NCI-H1436 (cell line): ENCODE measurements at regions not wholly inside any gene's neighbourhood (a gene's known extent, or its start where the extent isn't known, plus 50 kb on each side); places are given as distances from the start of the nearest gene placed in this dataset.
"Not testable (repeated sequence)": the region's sequence is repeated elsewhere in the genome, so short reads cannot be mapped to it uniquely, and the experiment has no call there.

Experiments used
- DNase-seq: peaks from one replicate; lab custom pipeline; 2025; lab: John Stamatoyannopoulos, UW

DNA sequence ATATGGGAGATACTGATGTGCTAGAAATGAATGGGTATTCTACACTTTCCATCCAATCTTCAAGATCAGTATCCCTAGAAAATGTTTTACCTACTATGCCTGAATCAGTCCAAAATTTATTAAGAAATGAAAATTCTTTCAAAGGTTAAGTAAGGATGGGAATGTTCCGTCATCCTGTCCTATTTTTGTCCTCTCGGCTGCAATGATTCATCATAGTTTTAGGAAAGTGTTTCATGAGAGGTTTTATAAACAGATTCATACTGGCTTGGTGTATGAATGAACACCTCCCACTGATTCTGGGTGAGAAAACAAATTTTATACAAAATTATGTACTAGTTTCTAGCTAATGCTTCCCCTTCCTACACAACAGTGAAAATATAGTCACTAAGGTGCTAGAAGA lies 504.6 kb upstream of the NR5A2 start:
- DNase-seq, result no peak

DNA sequence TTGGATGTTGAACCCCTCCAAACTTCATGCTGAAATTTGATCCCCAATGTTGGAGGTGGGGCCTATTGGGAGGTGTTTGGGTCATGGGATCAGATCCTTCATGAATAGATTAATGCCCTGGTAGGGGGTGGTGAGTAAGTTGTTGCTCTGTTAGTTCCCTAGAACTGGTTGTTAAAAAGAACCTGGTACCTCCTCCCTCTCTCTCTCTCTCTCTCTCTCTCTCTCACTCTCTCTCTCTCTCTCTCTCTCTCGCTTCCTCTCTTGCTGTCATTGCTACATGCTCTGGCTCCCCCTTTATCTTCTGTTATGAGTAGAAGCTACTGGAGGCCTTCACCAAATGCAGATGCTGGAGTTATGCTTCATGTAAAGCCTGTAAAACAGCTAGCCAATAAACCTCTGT lies 498.2 kb upstream of the NR5A2 start:
- DNase-seq, result no peak

DNA sequence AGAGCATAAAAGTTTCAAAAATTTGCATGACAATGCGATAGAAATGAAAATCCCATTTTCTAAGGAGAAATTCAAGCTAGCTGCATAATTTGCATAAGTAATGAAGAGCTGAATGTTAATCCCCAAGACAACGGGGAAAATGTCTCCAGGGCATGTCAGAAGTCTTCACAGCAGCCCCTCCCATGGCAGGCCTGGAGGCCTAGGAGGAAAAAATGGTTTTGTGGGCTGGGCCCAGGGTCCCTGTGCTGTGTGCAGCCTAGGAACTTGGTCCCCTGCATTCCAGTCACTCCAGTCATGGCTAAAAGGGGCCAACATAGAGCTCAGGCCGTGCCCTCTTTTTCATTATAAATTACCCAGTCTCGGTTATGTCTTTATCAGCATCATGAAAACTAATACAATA lies 494.1 kb upstream of the NR5A2 start:
- not testable (repeated sequence) for DNase-seq

DNA sequence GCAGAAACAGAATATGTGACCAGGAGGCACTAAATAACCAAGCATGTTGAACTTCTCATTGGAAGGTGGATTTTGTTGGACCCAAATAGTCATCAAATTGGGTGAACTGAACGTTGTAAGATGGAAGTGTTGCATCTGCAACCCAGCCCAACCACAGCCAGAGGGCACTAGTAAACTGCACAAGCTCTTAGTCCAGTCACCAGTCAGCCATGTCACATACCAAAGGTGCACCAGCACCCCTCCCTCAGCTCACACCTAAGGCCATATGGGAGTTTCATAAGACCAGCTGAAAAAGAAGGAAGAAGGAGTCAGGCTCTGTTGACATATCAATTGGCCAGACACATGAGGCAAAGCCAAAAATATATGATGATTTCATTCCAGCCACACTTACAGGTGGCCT lies 481.7 kb upstream of the NR5A2 start:
- DNase-seq, result no peak

DNA sequence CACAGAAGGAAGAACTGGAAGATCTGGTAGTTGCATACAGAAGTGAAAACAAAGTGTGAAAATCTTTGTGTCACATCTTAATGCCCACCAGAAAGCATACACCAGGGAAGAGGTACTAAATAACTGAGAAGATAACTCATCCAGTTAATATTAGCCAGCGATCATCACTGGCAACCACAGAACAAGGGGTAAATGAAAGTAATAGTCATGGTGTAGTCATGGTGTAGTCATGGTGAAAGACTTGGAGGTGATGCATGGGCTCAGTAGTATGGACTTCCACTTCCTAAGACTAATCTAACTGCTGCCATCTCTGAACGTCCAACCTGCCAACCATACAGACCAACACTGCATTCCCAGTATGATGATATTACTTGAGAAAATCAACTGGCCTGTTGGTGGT lies 481.2 kb upstream of the NR5A2 start:
- DNase-seq, result no peak

DNA sequence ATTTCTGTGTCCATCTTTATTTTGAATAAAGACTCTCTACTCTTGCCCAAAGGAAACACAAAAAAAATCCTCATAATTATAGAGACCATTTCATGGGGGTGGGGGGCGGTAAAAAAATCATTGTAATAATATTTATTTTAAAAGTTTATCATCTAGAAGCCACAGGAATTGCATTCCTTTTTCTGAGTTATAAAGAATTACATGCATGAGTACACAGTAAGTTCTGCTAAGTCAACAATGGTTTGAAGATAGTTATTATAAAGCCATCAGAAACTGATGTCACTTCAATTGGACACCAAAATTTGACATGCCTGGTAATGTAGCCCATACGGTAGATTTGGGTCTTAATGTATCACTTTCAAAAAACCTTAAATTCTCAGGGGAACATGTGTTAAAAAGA lies 478.1 kb upstream of the NR5A2 start:
- DNase-seq, result no peak

DNA sequence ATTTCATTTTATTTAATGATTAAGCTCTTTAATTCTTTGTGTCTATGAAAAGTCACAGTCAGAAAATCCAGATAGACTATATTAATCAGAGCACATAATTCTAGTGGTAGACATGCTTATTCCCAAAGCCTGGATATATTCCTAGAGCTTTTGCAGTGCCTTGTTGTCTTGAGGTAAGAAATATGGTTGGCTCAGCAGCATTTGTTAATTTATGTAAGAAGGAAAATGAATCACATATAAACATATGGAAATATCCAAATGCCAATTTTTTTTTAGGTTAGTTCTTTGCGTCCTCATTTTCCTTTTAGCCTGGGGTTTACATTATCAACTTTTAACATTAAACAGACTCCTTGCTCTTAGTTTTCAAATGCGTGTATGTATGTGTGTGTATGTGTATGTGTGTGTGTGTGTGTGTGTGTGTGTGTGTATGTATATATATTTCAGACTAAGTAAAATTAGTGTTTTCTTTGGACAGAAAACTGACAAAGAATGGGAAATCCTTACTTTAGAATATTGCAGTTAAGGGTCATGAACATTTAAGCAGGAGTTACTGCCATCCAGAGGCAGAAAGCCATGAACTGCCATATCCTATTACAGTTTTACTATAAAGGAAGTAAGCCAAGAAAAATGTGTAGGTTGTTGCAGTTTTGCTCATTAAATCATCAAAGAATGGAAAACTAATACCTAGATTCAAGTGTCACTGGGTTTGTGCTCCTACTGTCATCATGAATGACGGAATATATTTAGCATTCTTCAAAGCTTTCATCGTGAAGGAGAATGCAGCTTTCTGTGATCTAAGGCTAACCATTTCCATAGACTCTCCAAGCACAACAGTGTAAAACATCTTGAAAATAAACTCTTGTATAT lies 477.1 kb upstream of the NR5A2 start:
- DNase-seq, result no peak

GRCh38 chr1:199551967-199552565 lies 475.4 kb upstream of the NR5A2 start:
- DNase-seq, result peak; percentile 59

GRCh38 chr1:199553104-199553503 lies 474.4 kb upstream of the NR5A2 start:
- no peak for DNase-seq

GRCh38 chr1:199561334-199561733 lies 466.2 kb upstream of the NR5A2 start:
- DNase-seq, result no peak

DNA sequence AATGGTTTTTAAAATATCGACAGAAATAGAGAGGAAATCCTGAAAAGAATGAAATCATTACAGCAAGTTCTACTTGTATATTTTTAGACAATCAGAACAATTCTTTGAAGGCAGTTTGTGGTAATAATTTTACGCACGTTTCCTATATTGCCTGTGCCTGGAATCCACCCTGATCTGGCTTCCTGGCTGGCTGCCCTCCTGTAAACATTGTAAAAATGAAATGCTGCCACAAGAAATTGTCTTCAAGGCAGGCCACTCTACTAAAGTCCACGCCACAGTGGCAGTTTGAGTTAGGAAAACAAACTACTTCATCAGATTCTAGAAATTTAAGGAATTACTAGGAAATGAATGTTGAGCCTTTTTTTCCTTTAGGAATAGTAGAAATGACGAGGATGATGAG lies 454.5 kb upstream of the NR5A2 start:
- no peak for DNase-seq

- no peak for DNase-seq
Measured at GRCh38 chr1:199574950-199575349, 452.6 kb upstream of the NR5A2 start.

DNA sequence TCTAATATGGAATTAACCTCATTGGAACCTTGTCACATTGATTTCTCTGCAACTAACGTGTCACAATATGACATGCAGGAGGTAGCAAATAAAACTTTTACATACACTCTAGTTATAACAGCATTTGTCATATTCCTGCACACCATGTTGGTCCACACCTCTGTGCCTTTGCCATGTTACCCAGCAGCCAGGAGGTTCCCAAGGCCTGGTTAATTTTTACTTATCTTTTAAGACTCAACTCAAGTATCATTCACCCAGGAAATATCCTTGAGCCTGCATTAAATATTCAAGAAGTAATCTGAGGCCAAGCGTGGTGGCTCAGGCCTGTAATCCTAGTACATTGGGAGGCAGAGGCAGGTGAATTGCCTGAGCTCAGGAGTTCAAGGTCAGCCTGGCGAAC lies 447.2 kb upstream of the NR5A2 start:
- no peak for DNase-seq

DNA sequence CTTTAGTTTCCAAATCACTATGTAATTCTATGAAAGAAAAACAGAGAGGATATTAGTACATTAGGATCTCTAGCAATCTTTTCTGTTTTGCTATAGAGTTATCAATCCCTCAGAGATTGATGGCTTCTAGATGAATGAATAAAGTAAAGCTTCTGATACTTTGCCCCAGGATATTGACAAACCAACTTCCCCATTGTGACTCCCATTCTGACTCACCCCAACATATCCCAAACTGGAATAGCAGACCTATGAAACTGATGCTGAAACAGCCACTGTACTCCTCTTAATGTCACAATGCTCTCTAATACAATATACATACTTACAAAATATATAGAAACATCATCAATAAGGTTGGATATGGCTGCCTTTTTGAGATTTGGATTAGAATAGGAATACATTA lies 442.1 kb upstream of the NR5A2 start:
- no peak for DNase-seq

DNA sequence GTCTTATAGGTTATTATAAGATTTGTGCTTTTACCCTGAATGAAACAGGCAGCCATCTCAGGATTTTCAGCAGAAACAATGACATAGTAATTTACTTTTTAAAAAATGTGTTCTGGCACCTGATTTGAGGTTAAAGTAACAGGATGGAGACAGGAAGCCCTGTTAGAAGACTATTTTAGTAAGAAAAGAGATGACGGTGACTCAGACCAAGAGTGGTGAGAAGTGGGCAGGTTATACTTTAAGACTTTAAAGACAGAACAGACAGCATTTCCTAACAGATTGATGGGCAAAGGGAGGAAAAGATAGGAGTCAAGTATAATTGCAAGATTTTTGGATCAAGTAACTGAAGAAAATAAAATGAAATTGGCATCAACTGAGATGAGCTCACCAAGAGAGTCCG lies 436.8 kb upstream of the NR5A2 start:
- DNase-seq, result no peak

DNA sequence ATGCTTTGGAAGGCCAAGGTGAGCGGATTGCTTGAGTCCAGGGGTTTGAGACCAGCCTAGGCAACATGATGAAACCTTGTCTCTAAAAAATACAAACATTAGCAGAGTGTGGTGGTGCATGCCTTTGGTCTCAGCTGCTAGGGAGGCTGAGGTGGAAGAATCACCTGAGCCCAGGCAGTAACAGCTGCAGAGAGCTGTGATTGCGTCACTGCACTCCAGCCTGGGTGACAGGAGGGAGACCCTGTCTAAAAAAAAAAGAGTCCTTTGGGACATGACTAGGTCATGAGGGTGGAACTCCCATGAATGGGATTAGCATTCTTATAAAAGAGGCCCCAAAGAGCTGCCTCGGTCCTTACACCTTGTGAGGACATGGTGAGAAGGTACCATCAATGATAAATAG lies 436.0 kb upstream of the NR5A2 start:
- DNase-seq, result no peak

GRCh38 chr1:199593475-199593874 lies 434.0 kb upstream of the NR5A2 start:
- DNase-seq, result no peak

DNA sequence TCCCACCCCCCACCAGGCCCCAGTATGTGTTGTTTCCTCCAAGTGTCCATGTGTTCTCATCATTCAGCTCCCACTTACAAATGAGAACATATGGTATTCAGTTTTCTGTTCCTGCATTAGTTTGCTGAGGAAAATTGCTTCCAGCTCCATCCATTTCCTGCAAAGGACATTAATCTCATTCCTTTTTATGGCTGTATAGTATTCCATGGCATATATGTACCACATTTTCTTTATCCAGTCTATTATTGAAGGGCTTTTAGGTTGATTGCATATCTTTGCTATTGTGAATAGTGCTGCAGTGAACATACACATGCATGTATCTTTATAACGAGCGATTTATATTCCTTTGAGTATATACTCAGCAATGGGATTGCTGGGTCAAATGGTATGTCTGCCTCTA lies 431.1 kb upstream of the NR5A2 start:
- not testable (repeated sequence) for DNase-seq

- no peak for DNase-seq
Measured at GRCh38 chr1:199597152-199597551, 430.4 kb upstream of the NR5A2 start.

GRCh38 chr1:199608414-199608813 lies 419.1 kb upstream of the NR5A2 start:
- no peak for DNase-seq

GRCh38 chr1:199612976-199613774 lies 414.3 kb upstream of the NR5A2 start:
- no peak for DNase-seq

DNA sequence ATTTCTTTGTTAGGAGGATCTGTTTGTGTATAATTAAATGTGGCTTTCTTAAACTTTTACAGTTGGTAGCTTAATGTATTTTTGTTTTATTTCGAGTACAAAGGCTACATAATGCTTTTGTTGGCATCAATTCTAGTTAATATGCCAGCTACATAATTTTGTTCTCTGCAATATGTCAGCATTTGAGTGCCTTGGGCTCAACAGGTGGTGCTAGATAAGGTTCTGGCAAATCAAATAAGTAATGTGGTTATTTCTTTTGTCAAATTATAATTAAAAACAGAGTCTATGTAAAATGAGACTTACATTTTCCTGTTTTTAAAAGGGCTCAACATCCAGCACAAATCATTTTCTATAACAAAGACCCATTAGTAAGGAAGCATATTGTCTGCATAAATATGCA lies 410.6 kb upstream of the NR5A2 start:
- DNase-seq, result no peak

- no peak for DNase-seq
Measured at GRCh38 chr1:199619223-199619622, 408.3 kb upstream of the NR5A2 start.
